AML-193 (cell line): ENCODE measurements at regions not wholly inside any gene's neighbourhood (a gene's known extent, or its start where the extent isn't known, plus 50 kb on each side); places are given as distances from the start of the nearest gene placed in this dataset.

Source experiments
- DNase-seq, 2 experiments: peaks; one replicate each; lab custom pipeline; 2025; lab: John Stamatoyannopoulos, UW

DNA sequence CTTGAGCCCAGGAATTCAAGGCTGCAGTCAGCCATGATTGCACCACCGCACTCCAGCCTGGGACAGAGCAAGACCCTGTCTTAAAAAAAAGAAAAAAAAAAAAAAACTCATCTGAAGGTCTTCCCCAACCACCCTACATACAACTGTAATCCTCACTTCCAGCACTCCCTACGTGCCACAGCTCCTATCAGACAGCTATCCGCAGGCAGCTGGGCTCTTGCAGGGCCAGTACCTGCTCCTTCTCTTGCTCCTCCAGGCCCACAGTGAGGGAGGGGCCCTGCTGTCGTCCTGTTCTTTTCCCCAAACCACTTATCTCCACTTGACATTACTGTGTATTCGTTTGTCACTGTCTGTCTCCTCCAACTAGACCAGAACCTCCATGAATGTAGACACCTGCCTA lies 156.1 kb upstream of the NECTIN1 start:
- DNase-seq, result no peak

DNA sequence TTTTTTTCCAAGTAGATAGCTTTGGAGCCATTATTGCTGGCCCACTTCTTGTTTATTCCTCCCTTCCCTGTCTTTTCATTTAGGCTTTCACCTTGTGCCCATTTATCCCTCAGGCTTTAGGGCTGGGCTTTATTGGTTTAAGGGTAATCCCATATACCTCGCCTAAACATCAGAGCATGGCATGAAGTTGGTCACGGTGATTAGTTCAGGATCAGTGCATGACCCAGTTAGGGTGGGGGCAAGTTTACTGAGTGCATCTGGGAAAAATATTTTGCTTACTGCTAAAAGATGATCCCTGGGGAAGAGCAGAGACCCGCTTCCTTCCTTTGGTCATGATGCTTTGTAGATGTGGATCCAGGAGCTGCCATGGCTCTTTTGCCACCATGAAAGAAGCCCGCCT lies 153.3 kb upstream of the NECTIN1 start:
- DNase-seq, result no peak

DNA sequence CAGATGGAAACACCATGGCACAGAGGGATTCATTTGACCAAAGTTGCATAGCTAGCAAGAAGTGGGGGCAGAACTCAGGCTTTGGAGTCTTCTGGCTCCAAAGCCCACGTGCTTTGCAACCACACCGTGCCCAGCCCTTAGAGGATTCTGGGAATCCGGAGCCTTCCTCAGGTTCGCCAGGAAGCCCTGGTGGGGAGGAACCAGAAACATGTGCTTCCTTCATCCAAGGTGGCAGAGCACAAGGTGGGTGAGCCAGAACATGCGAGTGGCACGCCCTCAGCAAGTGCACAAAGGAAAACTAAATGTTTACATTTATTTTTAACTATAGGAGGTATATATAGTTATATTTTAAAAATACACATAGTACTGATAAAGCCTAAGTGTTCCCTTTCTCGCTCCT lies 151.9 kb upstream of the NECTIN1 start:
- DNase-seq, result no peak

DNA sequence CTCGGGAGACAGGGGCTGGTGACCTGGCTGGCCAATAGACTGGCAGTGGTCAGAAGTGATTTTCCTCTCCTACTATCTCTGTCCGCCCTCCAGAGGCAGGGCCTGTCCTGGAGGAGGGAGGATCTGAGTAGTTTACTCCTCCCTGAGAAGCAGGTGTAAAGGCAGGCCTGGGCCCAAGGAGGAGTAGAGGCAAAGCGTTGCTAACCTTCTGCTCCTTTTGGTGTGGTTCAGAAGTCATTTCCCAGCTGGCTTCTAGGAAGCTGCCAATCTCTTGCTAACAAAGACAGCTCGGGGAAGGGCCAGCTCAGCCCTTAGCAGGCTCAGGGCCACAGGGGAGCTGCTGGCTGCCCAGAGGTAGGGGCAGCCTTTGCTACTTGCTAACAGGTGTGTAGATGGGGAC lies 151.1 kb upstream of the NECTIN1 start:
- DNase-seq, result no peak

DNA sequence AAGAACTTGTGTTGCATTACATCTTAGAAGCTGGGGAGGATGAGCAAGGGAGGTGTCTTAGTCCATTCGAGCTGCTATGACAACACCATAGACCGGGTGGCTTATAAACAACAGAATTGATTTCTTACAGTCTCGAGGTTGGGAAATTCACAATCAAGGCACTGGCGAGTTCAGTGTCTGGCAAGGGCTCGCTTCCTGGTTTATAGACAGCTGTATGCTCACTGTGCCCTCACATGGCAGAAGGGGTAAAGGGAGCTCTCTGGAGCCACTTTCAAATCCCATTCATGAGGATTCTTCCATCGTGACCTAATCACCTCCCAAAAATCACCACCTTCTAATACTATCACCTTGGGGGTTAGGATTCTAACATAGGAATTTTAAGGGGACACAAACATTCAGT lies 150.0 kb upstream of the NECTIN1 start:
- DNase-seq, result no peak

DNA sequence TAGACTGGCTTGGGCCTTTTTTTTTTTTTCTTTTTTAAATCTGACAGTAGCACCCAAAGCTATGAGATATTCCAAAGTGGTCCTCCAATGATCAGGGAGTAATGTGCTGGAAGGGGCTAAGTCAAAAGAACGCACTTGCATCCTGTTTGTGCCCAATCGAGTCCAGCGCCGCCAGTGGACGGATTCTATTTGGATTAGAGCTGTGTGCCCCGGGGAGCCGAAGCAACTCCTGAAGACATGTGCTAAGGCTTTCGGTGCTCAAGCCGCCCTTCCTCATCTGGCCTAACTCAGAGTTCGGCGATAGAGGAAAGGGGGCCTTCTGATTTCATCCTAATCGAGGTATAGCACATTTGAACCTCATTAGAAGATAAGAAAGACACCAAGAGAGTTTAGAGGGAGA lies 147.8 kb upstream of the NECTIN1 start:
- no peak for DNase-seq

DNA sequence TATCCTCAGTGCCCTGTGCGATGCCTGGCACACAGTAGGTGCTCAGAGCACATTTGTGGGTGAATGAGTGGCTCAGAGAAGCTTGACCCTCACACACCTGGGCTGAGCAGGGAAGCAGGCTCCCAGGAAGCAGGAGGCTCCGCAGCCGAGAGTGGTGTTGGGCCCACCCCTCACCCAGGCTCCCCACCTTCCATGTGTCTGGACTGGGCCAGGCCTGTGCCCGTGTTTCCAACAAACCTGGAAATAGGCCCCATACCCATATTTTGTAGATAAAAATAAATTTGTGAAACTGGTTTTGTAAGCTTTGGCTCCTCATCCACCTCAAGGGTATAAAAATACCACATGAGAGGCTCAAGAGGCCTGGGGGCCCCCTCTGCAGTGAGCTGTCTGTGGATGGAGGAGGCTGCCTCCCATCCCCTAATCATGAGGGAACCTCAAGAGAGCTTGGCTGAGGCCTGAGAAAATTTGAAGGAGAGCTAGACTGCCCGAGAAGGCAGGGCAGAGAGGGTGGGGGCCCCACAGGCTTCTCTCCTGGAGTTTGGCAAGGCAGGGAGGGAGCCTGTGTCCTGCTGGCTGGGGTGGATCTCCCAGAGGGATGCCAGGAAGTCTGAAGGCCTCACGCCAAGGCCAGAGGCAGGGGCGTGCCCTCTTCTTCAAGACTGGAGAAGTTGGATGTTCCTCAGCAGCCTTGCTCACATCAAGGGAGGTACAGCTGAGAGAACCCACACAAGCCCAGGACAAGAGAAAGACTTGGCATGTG lies 147.0 kb upstream of the NECTIN1 start:
- no peak for DNase-seq

DNA sequence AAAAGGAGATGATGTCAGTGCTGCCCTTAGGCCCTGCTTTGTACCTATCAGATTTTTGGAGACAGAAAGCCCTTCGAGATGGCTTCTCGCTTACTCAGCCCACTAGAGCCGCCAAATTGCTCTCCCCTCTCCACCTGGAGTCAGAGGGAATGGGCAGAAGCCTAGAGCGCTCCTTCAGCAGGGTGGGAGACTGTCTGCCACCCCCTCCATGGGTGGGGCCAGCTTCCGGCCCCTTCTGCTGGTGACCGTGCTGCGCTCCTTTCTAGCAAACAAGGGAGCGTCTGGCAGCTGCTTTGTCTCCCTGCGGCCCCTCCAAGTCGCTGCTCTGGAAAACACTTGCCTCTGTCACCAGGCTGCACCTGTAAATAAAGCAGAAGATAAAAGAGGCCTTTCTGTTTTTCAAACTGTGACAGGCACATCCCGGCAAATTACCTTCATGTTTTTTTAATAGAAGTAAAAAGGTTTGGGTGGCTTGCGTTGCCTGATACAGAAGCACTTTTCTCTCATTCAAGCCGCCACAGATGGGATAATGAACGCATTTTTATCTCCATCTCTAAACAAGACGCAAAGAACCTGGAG lies 145.7 kb upstream of the NECTIN1 start:
- no peak for DNase-seq

DNA sequence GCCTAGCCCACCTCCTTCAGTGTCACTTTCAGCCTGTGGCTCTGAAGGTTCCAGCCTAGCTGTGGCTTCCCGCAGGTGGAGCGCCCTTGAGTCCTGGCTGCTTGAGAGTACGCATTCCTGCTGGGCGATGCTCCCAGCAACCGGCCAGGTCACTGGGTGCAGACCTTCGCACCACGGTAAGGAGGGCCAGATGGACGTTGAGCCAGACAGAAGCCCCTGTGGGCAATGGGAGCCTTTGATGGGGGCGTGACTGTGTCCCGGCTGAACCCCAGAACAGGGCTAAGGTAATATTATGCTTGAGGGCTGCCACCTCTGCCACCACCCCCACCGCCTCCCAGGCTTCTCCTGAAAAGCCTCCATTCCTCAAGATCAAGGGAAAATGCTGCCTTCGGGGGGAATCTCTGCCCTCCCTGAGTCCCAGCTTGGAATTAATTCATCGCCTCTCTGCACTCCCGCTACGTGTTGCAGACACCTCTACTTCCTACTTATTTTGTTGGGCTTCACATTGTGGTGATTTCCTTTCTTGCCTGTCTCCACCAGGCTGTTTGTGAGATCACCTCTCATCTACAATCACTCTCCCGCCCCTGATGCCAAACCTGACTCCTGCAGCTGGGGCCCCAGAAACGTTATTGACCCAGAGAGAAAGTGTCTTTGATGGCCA lies 144.9 kb upstream of the NECTIN1 start:
- no peak for DNase-seq

DNA sequence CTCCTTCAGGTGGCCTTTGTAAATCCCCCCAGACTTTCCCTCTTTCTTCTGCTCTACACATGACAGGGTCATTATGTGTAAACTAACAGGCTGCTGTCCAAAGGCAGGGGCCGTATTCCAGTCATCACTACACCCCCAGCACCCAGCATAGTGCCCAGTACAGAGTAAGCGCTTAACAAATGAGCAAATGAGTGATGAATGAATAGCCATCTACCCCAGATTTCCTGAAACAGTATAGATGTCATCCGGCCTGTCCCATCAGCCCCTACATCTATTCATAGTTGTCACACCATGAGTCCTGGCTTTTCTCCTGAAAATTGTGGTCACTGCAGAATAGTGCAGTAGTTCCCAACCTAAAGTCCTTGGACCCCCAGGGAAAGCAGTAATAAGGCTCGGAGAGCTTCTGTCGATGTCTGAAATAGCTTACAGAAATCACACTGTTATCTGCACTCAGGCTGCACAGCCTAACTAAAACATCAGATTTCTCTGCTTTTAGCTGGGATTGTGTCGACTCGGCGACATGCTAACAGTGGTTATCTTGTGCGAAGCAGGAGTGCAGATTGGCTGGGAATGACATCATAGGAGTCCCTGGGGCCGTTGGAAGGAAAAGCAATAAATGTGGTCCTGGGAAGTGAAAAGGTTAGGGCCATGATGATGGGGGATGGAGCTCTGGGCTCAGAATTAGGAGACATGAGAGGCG lies 143.8 kb upstream of the NECTIN1 start:
- DNase-seq, result no peak

DNA sequence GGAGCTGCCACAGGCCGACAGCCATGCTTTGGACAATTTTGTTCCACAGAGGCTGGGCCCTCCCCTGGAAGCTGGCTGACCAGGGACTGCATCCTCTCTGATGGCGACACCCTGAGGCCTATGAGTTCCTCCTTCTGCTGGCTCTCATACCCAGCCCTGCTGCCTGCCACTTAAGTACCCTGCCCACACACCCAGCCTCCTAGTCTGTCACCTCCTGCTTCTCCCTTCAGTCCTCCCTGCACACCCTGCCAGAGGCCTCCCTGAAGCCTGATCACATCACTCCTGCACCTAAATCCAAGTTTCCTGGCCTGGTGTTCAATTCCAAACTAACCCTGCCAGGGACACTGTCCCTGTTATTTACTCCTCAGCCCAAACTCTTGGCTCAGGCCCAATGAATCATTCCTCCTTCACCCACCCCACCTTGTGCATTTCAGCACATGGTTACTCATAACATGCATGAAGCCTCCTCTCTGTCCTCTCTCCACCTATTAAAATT lies 136.7 kb upstream of the NECTIN1 start:
- DNase-seq, result no peak

DNA sequence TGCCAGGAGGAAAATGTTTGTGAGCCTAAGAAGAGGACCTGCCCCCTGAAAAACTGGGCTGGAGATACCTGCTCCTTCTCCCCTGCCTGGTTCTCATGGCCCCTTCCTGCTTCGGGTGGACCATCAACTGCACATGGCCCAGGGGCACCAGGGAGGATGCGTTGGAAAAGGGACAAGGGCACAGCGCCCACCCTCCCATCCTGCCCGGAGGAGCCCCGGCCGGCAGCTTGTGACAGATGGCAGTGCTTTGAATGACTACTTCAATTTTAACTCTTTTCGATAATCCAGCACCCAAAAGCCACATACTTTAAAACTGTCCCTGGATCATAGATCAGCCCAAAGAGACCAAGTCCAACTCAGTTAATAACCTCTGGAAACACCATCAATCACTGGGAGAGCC lies 135.8 kb upstream of the NECTIN1 start:
- DNase-seq, result no peak

DNA sequence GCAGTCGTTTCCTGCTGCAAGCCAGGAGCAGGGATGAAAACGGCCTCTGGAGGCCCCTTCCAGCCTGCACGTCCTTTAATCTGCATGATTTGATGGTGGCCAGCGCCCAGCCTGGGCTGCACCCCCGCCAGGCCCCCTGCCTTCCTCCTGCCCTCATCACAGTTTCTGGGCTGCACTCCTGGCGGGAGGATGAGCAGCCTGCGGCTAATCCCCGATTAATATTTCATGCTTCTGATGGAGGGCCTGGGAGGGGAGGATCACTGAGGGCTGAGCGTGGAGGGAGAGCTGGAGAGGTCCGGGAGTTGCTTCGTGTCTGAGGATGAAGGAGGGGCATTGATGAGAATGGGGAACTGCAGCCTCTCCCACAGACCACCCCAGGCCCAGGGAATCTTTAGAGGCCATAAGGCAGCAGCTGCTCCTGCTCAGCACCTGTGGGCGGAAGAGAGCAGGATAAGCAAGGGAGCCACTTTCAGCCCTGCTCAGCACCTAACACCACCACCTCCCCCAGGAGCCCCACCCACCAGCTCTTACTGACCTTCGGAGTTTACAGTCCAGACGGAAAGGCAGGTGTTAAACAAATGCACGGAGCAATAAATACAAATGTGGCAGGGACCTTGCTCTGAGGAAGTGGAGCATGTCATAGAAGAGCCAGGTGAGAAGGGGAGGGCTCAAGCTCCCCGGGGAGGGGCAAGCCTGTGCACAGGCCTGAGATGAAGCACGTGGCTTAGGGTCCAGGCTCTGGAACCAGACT lies 135.0 kb upstream of the NECTIN1 start:
- DNase-seq, result no peak

DNA sequence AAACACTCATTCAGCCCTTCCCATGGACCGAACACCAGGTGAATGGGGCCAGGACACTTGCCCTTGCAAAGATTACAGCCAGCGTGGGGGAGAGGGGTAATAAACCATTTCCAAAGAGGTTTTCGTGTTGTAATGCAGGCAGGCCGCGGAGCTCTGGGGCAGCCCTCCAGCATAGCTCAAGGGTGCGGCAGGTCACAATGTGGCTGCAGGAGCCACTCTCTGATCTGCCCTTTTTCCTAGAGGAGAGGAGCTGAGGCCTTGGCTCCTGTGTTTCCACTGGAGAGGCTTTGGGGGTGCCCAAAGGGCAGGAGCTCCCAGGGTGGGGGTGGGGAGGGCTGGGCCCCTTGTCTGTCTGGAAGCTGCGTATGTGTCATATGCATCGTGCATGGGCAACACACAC lies 134.2 kb upstream of the NECTIN1 start:
- DNase-seq, result no peak

DNA sequence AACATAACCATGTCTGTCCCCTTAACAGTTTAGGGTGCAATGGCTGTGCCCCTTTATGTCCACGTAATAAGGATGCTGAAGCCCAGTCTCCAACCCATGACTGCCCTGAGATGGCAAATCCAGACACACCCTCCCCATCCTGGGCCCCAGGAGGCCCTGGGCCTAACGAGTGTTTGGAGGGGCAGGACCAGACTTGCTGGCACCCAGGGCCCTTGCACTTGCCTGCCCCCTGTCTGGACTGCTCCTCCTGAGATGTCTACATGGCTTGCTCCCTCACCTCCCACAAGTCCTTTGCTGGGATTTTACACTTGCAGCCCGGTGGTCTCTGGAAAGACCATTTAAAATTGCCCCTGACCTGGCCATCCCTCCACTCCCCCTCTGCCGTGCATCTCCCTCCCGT lies 132.2 kb upstream of the NECTIN1 start:
- no peak for DNase-seq

DNA sequence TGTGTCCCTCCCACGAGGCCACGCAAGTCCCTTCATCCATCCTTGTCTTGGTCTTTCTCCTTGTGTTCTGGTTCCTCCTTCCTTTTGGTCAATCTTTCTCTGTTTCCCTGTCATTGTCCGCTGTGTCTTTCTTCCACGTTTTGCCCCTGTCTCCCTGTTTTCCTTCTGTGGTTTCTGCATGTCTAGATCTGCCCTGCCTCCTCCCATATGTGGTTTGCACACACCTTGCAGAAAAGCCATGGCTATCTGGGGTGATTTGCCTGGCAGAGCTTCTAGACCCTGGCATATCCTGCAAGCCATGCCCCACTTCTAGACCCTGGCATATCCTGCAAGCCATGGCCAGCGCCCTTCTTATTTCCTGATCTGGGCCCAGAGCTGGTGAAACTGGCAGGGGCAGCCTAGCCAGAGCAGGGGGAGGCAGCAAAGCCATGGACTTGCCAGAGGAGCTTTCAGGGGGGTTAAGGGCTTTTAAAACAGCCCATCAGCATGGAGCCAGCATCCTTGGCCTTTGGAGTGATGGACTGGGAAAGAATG lies 131.6 kb upstream of the NECTIN1 start:
- DNase-seq, result no peak

DNA sequence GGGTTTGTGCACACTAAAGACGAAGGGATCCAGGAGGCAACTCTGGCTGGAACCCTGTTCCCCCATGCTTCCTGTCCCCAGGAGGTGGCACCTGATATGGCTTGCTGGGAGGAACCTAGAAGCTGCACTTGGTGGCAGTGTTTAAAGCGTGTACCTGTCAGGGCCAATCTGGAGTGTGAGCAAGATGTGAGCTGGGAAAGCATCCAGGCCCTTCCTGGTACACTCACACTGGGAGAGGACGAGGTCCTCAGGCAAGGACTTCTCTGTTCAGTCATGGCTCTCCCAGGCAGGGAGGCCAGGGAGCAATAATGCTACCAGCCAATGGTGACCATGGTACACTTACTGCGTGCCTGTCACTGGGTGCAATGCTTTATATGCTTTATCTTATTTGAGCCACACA lies 130.7 kb upstream of the NECTIN1 start:
- no peak for DNase-seq

DNA sequence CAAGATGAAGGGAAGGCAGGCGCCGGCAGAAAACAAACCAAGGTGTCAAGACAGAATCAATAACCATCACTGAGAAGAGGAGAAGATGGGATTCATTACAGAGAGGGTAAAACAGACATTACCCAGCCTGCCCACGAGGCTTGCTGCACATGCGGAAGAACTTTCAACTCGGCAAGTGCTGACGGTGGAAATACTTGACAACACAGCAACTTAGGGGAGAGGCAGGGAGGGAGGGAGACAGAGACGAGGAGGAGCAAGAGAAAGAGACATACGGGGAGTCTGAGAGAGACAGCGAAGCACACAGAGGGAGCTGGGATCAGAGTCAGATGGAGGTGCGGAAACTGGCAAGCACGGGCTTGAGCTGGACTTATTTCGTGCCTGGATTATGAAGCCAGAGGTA lies 129.3 kb upstream of the NECTIN1 start:
- DNase-seq, result no peak

DNA sequence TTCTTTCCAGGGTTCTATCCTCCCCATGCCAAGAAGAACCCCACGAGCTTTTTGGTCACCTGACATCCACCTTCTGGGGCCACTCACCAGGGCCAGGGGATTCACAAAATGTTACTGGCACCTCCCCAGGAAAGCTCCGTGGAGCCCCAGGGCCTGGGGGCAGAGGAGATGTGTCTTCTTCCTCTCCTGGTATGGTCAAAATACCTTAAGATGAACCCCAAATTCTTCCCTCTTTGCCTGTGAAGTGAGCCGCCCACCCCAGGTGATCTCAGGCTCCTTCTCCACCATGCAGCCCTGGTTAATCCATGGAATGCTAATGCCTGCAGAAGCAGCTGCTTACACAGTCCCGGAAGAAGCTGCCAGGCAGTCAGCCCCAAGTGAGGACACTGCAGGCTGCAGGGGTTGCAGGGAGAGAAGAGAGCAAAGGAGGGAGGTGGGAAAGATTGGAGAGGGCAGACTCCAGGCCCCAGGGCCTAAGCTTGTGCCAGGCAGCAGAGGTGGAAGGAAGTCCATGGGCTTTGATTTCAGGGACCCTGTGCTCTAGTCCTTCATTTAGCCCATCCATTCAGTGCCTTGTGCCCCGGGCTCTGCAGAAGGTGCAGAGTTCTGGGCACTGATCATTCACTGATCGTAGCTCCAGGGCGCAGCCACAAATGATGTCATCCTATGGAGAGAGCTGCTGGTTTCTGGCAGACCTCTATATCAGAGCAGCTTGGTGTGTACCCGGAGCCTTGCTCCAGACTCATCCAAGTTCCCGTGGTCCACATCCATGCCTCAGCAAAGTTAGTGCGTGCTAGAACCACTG lies 127.9 kb upstream of the NECTIN1 start:
- DNase-seq, result no peak

DNA sequence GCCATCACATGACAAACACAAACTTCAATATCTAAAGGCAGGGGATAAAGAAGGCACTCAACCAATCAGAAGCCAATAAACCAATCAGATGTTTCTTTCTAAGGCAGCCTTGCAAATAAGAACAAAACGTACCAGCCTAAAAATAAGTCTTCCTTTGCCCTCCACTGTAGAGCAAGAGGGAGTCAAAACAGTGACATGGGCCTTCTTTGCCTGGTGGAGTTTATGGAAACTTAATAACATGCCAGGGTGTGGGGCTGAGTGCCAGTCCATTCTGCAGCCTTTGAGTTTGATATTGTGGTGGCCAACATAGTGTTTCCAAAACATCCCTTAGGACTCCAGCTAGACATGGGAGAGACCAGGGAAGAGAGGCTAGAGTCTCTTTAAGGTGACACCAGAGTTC lies 126.1 kb upstream of the NECTIN1 start:
- no peak for DNase-seq

DNA sequence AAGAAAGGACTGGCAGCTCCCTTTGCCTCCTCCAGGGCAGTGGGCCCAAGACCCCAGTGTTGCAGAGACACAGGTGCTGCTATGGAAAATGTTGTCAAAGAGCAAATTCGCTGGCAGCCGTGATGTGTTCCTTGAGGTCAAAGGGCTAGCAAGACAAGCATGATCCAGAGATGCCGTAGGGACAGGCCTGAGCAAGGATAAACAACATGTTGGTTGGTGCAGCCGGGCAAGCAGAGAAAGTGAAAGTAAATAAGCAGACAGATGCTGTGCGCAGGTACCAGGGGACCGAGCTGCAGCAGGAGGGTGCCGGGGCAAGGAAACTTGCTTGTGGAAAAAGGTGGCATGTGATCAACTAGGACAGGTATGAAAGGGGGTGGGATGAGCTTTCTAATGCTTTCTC lies 125.5 kb upstream of the NECTIN1 start:
- no peak for DNase-seq
